C4-2B (cell line): ENCODE measurements at regions not wholly inside any gene's neighbourhood (a gene's known extent, or its start where the extent isn't known, plus 50 kb on each side); places are given as distances from the start of the nearest gene placed in this dataset.

Experiments used
- ZFX ChIP-seq: fragments of 450-650 bp; IDR thresholded peaks from 2 replicates; pipeline ENCODE4 v1.6.1; 2017
- TF ChIP-seq, protein P1 (sequence below): fragments of 450-650 bp; conservative IDR thresholded peaks from 2 replicates; pipeline ENCODE4 v1.5.1; 2017; ENCODE audit warnings: mild to moderate bottlenecking

DNA sequence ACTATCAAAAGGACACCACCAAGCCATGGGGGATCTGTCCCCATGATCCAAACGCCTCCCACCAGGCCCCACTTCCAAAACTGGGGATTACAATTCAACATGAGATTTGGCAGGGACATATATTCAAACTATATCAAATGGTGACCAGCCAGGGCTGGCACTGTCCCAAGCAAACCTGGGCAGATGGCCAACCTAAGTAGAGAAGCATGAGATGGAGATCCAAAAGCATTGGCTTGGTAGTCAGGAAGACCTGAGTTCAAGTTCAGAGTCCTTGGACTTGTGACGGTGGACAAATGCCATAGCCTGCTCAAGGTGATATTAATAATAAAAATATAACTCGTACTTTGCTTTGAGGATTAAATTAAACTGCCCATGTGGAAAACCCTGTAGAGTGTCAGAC lies 79.2 kb upstream of the HS3ST1 start:
- TF ChIP-seq, protein P1, sequence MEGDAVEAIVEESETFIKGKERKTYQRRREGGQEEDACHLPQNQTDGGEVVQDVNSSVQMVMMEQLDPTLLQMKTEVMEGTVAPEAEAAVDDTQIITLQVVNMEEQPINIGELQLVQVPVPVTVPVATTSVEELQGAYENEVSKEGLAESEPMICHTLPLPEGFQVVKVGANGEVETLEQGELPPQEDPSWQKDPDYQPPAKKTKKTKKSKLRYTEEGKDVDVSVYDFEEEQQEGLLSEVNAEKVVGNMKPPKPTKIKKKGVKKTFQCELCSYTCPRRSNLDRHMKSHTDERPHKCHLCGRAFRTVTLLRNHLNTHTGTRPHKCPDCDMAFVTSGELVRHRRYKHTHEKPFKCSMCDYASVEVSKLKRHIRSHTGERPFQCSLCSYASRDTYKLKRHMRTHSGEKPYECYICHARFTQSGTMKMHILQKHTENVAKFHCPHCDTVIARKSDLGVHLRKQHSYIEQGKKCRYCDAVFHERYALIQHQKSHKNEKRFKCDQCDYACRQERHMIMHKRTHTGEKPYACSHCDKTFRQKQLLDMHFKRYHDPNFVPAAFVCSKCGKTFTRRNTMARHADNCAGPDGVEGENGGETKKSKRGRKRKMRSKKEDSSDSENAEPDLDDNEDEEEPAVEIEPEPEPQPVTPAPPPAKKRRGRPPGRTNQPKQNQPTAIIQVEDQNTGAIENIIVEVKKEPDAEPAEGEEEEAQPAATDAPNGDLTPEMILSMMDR, result no peak
- TF ChIP-seq ZFX, result no peak
